NCI-H69 (cell line): ENCODE measurements at regions not wholly inside any gene's neighbourhood (a gene's known extent, or its start where the extent isn't known, plus 50 kb on each side); places are given as distances from the start of the nearest gene placed in this dataset.

Experiments
- DNase-seq: peaks from one replicate; lab custom pipeline; 2025; lab: John Stamatoyannopoulos, UW

GRCh38 chr16:52649870-52650269 lies 102.9 kb upstream of the TOX3 start:
- no peak for DNase-seq

- peak; percentile 35 for DNase-seq
Measured at GRCh38 chr16:52647588-52647987, 100.6 kb upstream of the TOX3 start.

DNA sequence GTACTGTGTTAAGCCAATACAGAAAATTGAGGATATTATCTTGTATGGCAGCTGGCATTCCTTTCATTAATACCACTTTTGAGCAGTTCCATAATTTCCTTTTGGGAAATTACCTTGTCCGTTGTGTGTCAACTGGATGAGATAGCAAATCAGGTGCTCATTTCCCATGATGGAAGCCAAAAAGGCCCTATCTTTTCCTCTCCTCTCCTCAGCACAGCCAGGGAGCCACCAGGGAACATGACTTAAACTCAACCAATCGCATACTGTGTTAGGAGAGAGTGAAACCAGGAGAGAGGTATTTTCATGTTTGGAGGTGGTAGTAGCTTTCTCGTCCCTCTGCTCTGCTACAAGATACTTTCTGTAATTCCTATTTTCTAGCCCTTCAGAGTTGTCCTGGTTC lies 96.1 kb upstream of the TOX3 start:
- DNase-seq: no peak

GRCh38 chr16:52634528-52634927 lies 87.6 kb upstream of the TOX3 start:
- DNase-seq: no peak

DNA sequence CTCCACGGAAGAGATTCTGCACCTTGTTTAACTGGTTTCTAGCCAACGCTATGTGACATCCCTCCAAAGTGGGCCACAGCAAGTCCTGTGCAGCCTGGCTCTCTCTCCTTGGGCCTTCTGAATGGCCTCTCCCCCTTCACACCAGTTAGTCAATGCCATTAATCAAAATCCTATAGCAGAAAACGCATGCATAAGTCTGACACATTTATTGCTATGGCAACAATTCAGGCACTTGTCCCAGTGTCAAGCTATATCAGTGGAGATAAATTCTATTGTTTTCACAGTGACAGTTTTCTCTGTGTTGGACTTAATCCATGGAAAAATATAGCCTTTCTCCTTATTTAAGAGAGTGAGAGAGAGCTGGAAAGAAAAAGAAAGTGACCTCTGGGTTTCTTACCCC lies 87.2 kb upstream of the TOX3 start:
- DNase-seq: no peak

GRCh38 chr16:52633230-52633629 lies 86.3 kb upstream of the TOX3 start:
- DNase-seq: no peak

GRCh38 chr16:52631711-52632110 lies 84.8 kb upstream of the TOX3 start:
- no peak for DNase-seq

GRCh38 chr16:52630711-52631110 lies 83.8 kb upstream of the TOX3 start:
- DNase-seq: no peak

- DNase-seq: no peak
Measured at GRCh38 chr16:52629296-52629695, 82.4 kb upstream of the TOX3 start.

- no peak for DNase-seq
Measured at GRCh38 chr16:52624891-52625290, 77.9 kb upstream of the TOX3 start.

- no peak for DNase-seq
Measured at GRCh38 chr16:52621651-52622050, 74.7 kb upstream of the TOX3 start.

DNA sequence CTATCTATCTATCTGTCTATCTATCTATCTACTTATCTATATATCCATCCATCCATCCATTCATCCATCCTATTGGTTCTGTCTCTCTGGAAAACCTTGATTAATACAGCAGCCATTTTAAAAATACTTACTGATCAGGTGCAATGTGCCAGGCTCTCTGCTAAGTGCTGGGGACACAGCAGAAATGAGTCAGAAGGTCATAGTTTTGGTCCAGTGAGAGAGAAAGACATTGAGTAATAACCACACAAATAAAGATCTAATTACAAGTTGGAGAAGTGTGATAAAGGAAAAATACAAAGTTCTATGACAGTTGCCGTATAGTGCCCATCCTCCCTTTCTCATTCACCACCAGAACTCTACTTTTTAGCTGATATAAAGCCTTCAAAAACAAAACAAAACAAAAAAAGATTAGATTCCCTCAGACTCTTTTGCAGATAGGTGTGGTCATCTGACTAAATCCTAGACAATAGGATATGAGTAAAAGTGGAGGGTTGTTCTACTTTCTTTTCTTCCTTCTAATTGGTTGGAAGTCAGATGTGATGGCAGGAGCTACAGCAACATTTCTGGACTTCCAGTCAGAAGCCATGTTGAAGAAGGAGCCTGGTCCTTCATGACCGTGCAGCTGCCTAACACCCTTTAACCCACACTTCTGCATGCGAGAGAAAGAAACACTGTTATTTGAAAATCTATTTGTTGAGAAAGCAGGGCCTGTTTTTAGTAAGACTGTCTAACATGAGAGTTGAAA lies 72.0 kb upstream of the TOX3 start:
- no peak for DNase-seq

GRCh38 chr16:52617591-52617990 lies 70.6 kb upstream of the TOX3 start:
- DNase-seq: no peak

- DNase-seq: no peak
Measured at GRCh38 chr16:52613508-52613907, 66.6 kb upstream of the TOX3 start.

DNA sequence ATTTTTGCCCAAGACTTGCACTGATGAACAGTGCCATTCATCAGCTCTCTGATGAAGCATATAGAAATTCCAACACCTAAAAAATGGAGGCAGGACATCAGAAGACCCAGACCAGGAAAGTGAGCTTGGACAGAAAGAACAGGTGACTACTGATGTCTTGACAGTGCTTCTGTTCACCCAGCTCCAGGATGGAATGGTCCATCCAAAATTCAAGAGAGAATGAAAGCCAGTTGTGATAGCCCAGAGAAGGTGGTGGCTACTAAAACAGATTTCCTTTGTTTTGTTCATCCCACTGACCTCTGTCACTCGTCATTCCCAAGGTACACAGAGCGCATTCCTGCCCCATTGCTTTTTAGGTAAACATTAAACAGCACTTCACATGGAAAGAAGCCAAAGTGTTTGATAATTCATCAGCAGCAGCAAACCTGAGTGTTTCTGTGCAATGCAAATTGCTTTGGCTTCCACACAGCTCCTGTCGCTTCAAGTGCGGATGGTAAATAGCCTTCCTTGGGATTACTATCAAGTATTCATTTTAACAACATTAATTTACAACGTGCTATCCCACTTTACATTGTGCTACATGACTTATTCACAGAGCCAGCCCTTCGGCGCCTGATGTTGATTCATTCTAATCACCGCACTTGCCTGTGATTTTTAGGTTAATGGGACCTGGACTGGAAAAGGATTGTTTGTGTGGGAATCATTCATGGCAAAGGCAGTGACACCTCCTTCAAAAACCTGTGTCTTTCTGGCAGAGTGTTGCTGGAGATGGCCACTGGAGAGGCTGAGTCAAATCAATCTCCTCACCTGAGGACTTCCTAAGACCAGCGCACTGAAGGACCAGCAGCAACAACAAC lies 65.1 kb upstream of the TOX3 start:
- peak; percentile 72 for DNase-seq

GRCh38 chr16:52603015-52603414 lies 56.1 kb upstream of the TOX3 start:
- DNase-seq: peak; percentile 3

DNA sequence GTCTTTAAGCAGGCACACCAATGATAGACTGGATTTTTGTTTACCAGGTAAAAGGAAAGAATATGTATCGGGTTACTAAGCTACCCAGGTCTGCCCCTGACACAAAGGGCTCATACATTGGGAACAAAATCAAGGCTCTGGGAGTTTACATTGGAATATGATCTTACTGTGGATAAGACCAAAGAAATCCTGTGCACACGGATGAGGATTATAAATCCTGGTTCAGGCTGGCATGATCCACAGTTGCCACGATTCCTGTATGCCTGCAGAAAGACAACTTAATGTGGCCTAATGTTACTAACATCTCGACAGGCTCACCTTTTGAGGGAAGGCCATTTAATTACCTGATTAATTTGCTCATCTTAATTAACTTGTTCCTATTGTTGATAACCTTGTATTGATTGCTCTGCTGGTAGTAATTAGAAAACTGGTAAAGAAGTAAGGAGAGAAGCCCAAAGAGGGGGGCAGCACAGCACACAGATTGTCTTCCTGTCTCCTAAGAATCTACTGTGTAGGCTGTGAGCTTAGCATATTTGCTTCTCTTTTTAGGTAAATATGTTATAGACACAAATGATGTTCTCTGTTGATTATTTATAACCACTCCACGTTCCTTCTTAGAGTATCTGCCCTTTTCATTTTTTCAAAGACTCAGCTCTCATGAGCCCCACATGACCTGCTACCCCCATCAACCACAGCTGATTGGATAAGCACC lies 51.0 kb upstream of the TOX3 start:
- peak; percentile 92 for DNase-seq

DNA sequence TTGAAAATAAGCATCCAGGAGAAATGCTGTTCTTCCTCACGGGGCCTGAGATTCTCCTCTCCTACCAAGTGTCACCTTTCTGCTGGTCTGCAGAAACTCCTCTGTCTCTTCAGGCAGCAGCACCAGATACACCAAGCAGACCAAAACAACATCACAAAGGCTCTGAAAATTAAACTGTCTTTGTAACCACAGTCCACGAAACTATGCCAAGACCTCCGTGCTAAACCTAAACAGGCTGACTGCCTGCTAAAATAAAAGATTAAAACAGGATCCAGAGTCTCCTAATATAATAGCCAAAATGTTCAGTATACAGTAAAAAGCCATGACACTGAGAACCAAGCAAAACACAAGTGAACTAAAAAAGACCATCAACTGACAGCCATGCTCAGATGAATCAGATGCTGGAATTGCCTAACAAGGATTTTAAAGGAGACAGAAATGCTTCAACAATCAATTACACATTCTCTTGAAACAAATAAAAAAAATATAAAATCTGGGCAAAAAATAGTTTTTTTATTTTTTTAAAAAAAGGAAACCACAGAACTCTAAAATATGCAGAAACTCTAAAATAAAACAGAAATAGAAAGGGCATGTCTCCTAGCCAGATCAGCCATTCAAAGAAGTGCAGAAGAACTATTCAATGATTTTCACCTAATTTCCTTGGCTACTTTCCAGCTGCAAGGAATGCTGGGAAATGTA lies 50.3 kb upstream of the TOX3 start:
- DNase-seq: no peak
